ENCODE measurements at regions not wholly inside any gene's neighbourhood (a gene's known extent, or its start where the extent isn't known, plus 50 kb on each side); places are given as distances from the start of the nearest gene placed in this dataset.

DNA sequence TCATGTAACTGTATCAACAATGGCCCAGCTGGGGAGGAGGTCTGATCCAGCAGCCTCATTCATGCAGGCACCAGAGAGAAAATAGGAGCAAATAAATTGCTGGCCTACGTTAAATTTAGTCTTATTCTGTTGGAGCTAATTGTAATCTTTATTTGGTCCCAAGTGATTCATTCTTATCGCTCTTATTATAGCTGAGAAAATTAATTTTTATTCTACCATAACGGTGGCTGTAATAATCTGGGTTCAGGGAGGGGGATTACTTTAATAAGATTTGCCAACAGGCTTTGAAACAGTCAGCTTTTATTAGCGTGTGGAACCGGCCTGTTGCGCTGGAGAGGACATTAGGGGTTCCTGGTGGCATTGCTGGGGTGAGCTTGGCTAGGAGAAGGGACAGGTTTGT is 254.9 kb downstream of the AACS start:
- Mint-ChIP-seq H3K27me3 (ENCODE audit: insufficient read depth) (no peaks in the 10 kb centered on the region; the same call in 1 of the 2 replicates), H3K27ac (no peak overlapping the region), H3K9me3 (peaks cover 53% of the 10 kb centered on the region), H3K4me3 (no peak overlapping the region), H3K4me1 (ENCODE audit: low read depth) (no peaks in the 10 kb centered on the region), H3K36me3 (ENCODE audit: low read depth) (no peaks in the 10 kb centered on the region)
- TF ChIP-seq CTCF (IDR thresholded peaks at IDR 0.05): no peak
- DNase-seq: no peak

DNA sequence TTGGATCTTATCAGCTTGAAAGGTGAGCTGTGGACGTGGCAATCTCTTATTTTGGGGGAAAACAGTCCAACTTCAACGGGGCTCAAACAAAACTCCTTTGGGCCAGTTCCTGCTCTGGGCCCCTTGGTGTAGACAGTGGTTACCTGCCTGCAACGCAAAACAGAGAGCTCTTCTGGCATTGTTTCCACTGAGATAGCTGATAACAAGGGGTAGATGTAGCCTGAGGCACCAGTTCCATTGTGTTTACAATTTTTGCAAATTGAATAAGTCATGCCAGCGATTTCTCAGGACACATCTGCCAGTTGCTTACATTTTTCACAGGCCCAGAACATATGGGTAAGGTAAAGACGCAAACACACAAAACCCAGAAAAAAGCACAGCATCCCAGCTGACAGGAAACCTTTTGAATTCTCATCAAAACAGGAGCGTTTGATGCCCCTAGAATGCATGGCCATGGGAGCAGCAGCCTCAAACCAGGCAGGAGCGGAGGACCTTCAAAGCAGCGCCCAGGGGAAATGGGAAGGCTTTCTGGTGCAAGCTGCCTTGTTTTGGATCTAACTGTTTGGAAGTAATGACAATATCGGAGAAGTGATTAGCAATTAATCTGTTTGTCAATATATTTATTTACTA is 259.7 kb downstream of the AACS start:
- no peaks in the 10 kb centered on the region for H3K36me3 Mint-ChIP-seq (ENCODE audit: low read depth)
- no peak for TF ChIP-seq CTCF (IDR thresholded peaks at IDR 0.05)
- no peaks in the 10 kb centered on the region for H3K4me1 Mint-ChIP-seq (ENCODE audit: low read depth)
- no peak overlapping the region for H3K4me3 Mint-ChIP-seq
- H3K27me3 Mint-ChIP-seq (ENCODE audit: insufficient read depth): peaks cover 1% of the 10 kb centered on the region
- H3K9me3 Mint-ChIP-seq: peaks cover 25% of the 10 kb centered on the region
- H3K27ac Mint-ChIP-seq: no peak overlapping the region
- DNase-seq: no peak

- Mint-ChIP-seq H3K36me3 (ENCODE audit: low read depth) (no peaks in the 10 kb centered on the region), H3K4me3 (no peak overlapping the region), H3K27me3 (ENCODE audit: insufficient read depth) (peaks cover 4% of the 10 kb centered on the region), H3K27ac (no peak overlapping the region), H3K9me3 (peaks cover 4% of the 10 kb centered on the region; the same call in 1 of the 2 replicates), H3K4me1 (ENCODE audit: low read depth) (no peaks in the 10 kb centered on the region)
- DNase-seq: no peak
- TF ChIP-seq CTCF (IDR thresholded peaks at IDR 0.05): no peak
Observed at GRCh38 chr12:125329239-125330102, 264.2 kb downstream of the AACS start.

- H3K9me3 Mint-ChIP-seq: peaks cover 4% of the 10 kb centered on the region; the same call in 1 of the 2 replicates
- peaks cover 4% of the 10 kb centered on the region for H3K27me3 Mint-ChIP-seq (ENCODE audit: insufficient read depth)
- H3K4me3 Mint-ChIP-seq: no peak overlapping the region
- no peaks in the 10 kb centered on the region for H3K4me1 Mint-ChIP-seq (ENCODE audit: low read depth)
- no peak overlapping the region for H3K27ac Mint-ChIP-seq
- TF ChIP-seq CTCF (IDR thresholded peaks at IDR 0.05): peak; percentile 84
- H3K36me3 Mint-ChIP-seq (ENCODE audit: low read depth): no peaks in the 10 kb centered on the region
- DNase-seq: no peak
Observed at GRCh38 chr12:125330645-125331341, 265.6 kb downstream of the AACS start.

DNA sequence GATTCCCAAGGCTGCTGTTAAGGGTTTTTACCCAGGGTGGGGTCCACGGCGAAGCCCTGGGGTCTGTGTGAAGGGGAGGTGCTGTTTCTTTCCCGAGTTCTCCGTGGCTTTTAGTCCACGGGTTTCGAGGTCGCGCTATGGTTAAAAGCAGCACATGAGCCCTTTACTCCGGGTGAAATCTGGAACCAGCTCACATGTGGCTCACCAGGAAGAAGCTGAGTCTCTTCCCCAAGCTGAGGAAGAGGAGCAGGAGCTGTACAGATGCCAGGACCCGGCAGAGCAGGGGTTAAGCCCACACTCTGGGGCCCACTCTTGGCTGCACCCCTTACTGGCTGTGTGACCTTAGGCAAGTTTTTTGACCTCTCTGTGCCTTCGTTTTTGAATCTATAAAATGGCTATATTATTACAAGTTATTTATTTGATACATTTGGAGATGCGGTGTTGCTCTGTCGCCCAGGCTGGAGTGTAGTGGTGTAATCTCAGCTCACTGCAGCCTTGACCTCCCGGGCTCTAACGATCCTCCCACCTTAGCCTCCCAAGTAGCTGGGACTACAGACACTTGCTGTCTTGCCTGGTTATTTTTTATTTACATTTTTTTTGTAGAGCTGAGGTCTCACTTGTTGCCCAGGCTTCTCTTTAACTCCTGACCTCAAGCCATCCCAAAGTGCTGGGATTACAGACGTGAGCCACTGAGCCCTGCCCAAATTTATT is 266.3 kb downstream of the AACS start:
- Mint-ChIP-seq H3K27me3 (ENCODE audit: insufficient read depth) (peaks cover 4% of the 10 kb centered on the region; the same call in 1 of the 2 replicates), H3K36me3 (ENCODE audit: low read depth) (no peaks in the 10 kb centered on the region), H3K27ac (no peak overlapping the region), H3K9me3 (peaks cover under 1% of the 10 kb centered on the region; the same call in 1 of the 2 replicates), H3K4me1 (ENCODE audit: low read depth) (no peaks in the 10 kb centered on the region), H3K4me3 (no peak overlapping the region)
- TF ChIP-seq CTCF (IDR thresholded peaks at IDR 0.05): no peak
- no peak for DNase-seq
